Stimulated activated CD8-positive, alpha-beta memory T cell treated with anti-CD3 and anti-CD28 coated beads, Interleukin-15, amount 100 ng/mL, for 1 hour (primary cell): ENCODE measurements at regions not wholly inside any gene's neighbourhood (a gene's known extent, or its start where the extent isn't known, plus 50 kb on each side); places are given as distances from the start of the nearest gene placed in this dataset.

Source experiments
- DNase-seq: peaks from one replicate; pipeline ENCODE4 v3.0.0-alpha.2; 2020; ENCODE audit warnings: low read depth

- no peak for DNase-seq
Measured at GRCh38 chr11:127126986-127127385, 126.4 kb upstream of the KIRREL3 start.

- DNase-seq, result no peak
Measured at GRCh38 chr11:127119356-127119755, 118.8 kb upstream of the KIRREL3 start.

GRCh38 chr11:127118811-127119210 lies 118.2 kb upstream of the KIRREL3 start:
- no peak for DNase-seq

GRCh38 chr11:127117231-127117739 lies 116.7 kb upstream of the KIRREL3 start:
- DNase-seq, result no peak

- DNase-seq, result no peak
Measured at GRCh38 chr11:127115844-127116243, 115.3 kb upstream of the KIRREL3 start.

GRCh38 chr11:127114035-127114434 lies 113.5 kb upstream of the KIRREL3 start:
- no peak for DNase-seq

- DNase-seq, result no peak
Measured at GRCh38 chr11:127110542-127110941, 110.0 kb upstream of the KIRREL3 start.

- no peak for DNase-seq
Measured at GRCh38 chr11:127109796-127110480, 109.4 kb upstream of the KIRREL3 start.

GRCh38 chr11:127108838-127109237 lies 108.3 kb upstream of the KIRREL3 start:
- DNase-seq, result no peak

- no peak for DNase-seq
Measured at GRCh38 chr11:127106938-127107337, 106.4 kb upstream of the KIRREL3 start.

- DNase-seq, result no peak
Measured at GRCh38 chr11:127105593-127106541, 105.3 kb upstream of the KIRREL3 start.

GRCh38 chr11:127103586-127104388 lies 103.2 kb upstream of the KIRREL3 start:
- no peak for DNase-seq

GRCh38 chr11:127098684-127099083 lies 98.1 kb upstream of the KIRREL3 start:
- DNase-seq, result no peak

GRCh38 chr11:127080735-127081134 lies 80.2 kb upstream of the KIRREL3 start:
- DNase-seq, result no peak

- DNase-seq, result no peak
Measured at GRCh38 chr11:127075758-127076157, 75.2 kb upstream of the KIRREL3 start.

- DNase-seq, result no peak
Measured at GRCh38 chr11:127074151-127074761, 73.7 kb upstream of the KIRREL3 start.

- DNase-seq, result no peak
Measured at GRCh38 chr11:127073621-127074020, 73.1 kb upstream of the KIRREL3 start.

GRCh38 chr11:127071606-127072005 lies 71.0 kb upstream of the KIRREL3 start:
- DNase-seq, result no peak

- no peak for DNase-seq
Measured at GRCh38 chr11:127070808-127071207, 70.2 kb upstream of the KIRREL3 start.

GRCh38 chr11:127066401-127067090 lies 66.0 kb upstream of the KIRREL3 start:
- no peak for DNase-seq

GRCh38 chr11:127063241-127063640 lies 62.7 kb upstream of the KIRREL3 start:
- no peak for DNase-seq
